NK-92 (cell line): ENCODE measurements at regions not wholly inside any gene's neighbourhood (a gene's known extent, or its start where the extent isn't known, plus 50 kb on each side); places are given as distances from the start of the nearest gene placed in this dataset.
"Not testable (repeated sequence)": the region's sequence is repeated elsewhere in the genome, so short reads cannot be mapped to it uniquely, and the experiment has no call there.

ENCODE experiments used
- DNase-seq: peaks from one replicate; lab custom pipeline; 2025; ENCODE audit not compliant: unreplicated experiment; lab: John Stamatoyannopoulos, UW

- DNase-seq = no peak
These were observed 605.1 kb downstream of the BCOR start for GRCh38 chrX:39492497-39493162.

- DNase-seq = no peak
These were observed 604.6 kb downstream of the BCOR start for GRCh38 chrX:39493168-39493567.

GRCh38 chrX:39497117-39497516 is 600.6 kb downstream of the BCOR start:
- not testable (repeated sequence) for DNase-seq

GRCh38 chrX:39497702-39498265 is 600.0 kb downstream of the BCOR start:
- DNase-seq = no peak

GRCh38 chrX:39499996-39500395 is 597.8 kb downstream of the BCOR start:
- no peak for DNase-seq

- no peak for DNase-seq
These were observed 595.9 kb downstream of the BCOR start for GRCh38 chrX:39501822-39502221.

- DNase-seq = no peak
These were observed 595.3 kb downstream of the BCOR start for GRCh38 chrX:39502486-39502885.

GRCh38 chrX:39504227-39504626 is 593.5 kb downstream of the BCOR start:
- no peak for DNase-seq

- DNase-seq = no peak
These were observed 592.9 kb downstream of the BCOR start for GRCh38 chrX:39504850-39505259.

GRCh38 chrX:39506131-39506530 is 591.6 kb downstream of the BCOR start:
- DNase-seq = no peak

GRCh38 chrX:39507034-39507433 is 590.7 kb downstream of the BCOR start:
- no peak for DNase-seq

- no peak for DNase-seq
These were observed 590.0 kb downstream of the BCOR start for GRCh38 chrX:39507617-39508299.

GRCh38 chrX:39508300-39508692 is 589.5 kb downstream of the BCOR start:
- DNase-seq = no peak

GRCh38 chrX:39509157-39509556 is 588.6 kb downstream of the BCOR start:
- DNase-seq = no peak

GRCh38 chrX:39513836-39514235 is 583.9 kb downstream of the BCOR start:
- DNase-seq = no peak

GRCh38 chrX:39514801-39515200 is 583.0 kb downstream of the BCOR start:
- no peak for DNase-seq

GRCh38 chrX:39516427-39516841 is 581.3 kb downstream of the BCOR start:
- DNase-seq = no peak

- no peak for DNase-seq
These were observed 579.2 kb downstream of the BCOR start for GRCh38 chrX:39518476-39519029.

GRCh38 chrX:39519030-39519488 is 578.7 kb downstream of the BCOR start:
- DNase-seq = no peak

GRCh38 chrX:39519566-39520301 is 578.0 kb downstream of the BCOR start:
- no peak for DNase-seq

GRCh38 chrX:39525758-39526157 is 572.0 kb downstream of the BCOR start:
- DNase-seq = no peak
